ENCODE measurements at regions not wholly inside any gene's neighbourhood (a gene's known extent, or its start where the extent isn't known, plus 50 kb on each side); places are given as distances from the start of the nearest gene placed in this dataset.

DNA sequence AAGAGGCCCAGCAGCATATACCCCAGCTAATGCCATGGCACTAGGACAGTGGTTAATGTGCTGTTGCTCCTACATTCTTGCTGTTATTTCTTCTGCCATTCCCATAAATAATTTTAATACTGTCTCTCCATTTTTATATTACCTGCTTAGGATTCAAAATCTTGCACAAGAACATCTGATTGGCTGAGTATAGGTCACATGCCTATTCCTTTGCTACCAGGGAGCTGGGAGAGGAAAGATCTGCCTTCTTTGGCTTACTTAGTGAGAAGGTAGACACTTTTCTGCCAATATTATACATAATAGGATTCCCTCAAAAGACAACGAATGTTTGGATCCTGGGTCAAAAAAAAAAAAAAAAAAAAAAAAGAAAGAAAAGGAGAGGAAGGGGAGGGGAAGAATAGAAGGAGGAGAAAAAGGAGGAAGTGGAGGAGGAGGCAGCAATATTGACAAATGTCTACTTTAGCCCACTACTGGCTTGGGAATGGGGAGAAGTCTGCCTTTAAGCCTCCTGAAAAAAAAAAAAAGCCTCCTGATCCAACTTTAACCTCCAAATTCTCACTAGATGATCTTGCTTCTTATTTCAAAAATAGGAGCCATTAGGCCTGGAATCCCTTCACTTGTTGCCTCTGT is 134.5 kb upstream of the HNRNPU start:
- no peak overlapping the region for H2AFZ ChIP-seq
- no peak overlapping the region for H3K4me2 ChIP-seq (ENCODE audit: low read length)
- no peaks in the 10 kb centered on the region for H3K4me1 ChIP-seq
- no peaks in the 10 kb centered on the region for H3K27me3 ChIP-seq (ENCODE audit: control insufficient read depth, insufficient read depth, low read length)
- no peak overlapping the region for H3K4me3 ChIP-seq (ENCODE audit: low read depth, low read length)
- H3K9me3 ChIP-seq (ENCODE audit: control insufficient read depth, low read length), result no peaks in the 10 kb centered on the region
- no peak for TF ChIP-seq CTCF (IDR thresholded peaks at IDR 0.05)
- H3K27ac ChIP-seq, result no peak overlapping the region
- no peaks in the 10 kb centered on the region for H3K36me3 ChIP-seq (ENCODE audit: control insufficient read depth, insufficient read depth, low read length)
- H3K79me2 ChIP-seq, result no peaks in the 10 kb centered on the region
- no peak overlapping the region for H3K9ac ChIP-seq

DNA sequence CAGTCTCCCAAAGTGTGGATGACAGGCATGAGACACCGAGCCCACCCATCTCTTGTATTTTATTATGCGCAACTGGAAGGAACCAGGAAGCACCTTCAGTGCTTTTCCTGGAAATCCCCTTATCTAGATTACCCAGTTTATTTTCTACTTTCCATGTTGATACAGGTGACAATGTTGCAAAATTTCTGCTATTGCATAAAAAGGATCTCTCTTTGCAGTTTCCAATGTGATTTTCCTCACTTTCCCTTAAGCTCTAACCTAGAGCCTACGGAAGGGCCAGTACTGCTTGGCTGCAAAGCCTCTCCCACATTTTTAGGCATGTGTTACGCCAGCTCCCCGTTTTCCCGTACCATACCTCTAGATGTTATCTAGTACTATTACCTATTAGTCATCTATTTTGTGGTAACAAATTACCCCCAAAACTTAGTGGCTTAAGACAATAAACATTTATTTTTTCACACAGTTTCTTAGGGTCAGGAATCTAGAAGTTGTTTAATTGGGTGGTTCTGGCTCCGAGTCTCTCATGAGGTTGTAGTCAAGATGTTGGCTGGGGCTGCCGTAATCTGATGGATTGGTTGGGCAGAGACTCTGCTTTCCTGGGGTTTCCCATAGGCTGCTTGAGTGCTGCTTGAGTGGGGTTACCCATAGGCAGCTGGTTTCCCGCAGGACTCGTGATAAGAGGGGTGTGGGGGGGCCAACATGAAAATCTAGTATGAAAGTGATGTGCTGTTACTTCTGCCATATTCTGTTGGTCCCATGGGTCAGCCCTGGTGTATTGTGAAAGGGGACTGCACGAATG is 131.5 kb upstream of the HNRNPU start:
- no peak overlapping the region for H3K27ac ChIP-seq
- TF ChIP-seq CTCF (IDR thresholded peaks at IDR 0.05), result no peak
- H3K9me3 ChIP-seq (ENCODE audit: control insufficient read depth, low read length), result no peaks in the 10 kb centered on the region
- no peaks in the 10 kb centered on the region for H3K4me1 ChIP-seq
- no peak overlapping the region for H3K4me2 ChIP-seq (ENCODE audit: low read length)
- no peak overlapping the region for H2AFZ ChIP-seq
- no peak overlapping the region for H3K9ac ChIP-seq
- H3K27me3 ChIP-seq (ENCODE audit: control insufficient read depth, insufficient read depth, low read length), result no peaks in the 10 kb centered on the region
- no peaks in the 10 kb centered on the region for H3K79me2 ChIP-seq
- H3K4me3 ChIP-seq (ENCODE audit: low read depth, low read length), result no peak overlapping the region
- no peaks in the 10 kb centered on the region for H3K36me3 ChIP-seq (ENCODE audit: control insufficient read depth, insufficient read depth, low read length)

DNA sequence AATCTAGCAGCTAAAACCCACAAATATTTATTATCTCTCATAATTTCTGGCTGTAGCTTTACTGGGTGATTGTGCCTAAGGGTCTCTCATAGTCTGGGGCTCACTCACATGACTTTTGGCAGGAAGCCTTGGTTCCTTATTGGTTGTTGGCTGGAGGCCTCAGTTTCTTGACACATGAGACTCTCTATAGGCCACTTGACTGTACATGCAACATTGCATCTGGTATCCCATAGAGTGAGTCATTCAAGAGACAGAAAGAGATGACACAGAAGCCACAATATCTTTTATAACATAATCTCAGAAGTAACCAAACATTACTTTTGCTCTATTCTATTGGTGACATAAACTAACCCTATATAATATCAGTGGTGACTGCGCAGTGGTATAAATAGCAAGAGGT is 128.5 kb upstream of the HNRNPU start:
- Histone ChIP-seq H3K9me3 (ENCODE audit: control insufficient read depth, low read length) (no peaks in the 10 kb centered on the region), H3K27me3 (ENCODE audit: control insufficient read depth, insufficient read depth, low read length) (no peaks in the 10 kb centered on the region), H3K4me2 (ENCODE audit: low read length) (no peak overlapping the region), H3K4me1 (no peaks in the 10 kb centered on the region), H3K36me3 (ENCODE audit: control insufficient read depth, insufficient read depth, low read length) (no peaks in the 10 kb centered on the region), H2AFZ (no peak overlapping the region), H3K9ac (no peak overlapping the region), H3K79me2 (no peaks in the 10 kb centered on the region), H3K27ac (no peak overlapping the region), H3K4me3 (ENCODE audit: low read depth, low read length) (no peak overlapping the region)
- no peak for TF ChIP-seq CTCF (IDR thresholded peaks at IDR 0.05)

DNA sequence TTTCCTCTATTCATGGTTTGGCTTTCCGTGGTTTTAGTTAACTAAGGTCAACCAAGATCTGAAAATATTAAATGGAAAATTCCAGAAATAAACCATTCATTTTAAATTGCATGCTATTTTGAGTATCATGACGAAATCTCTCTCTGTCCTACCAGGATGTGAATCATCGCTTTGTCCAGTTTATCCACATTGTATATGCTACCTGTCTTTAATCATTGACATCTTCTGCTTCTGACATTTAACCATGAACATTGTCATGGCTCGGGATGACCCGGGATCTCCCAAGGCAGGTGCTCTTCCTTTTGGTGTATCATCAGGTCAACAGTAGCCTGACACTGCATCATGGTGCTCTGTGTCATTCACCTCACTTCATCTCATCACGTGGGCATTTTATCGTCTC is 125.5 kb upstream of the HNRNPU start:
- no peaks in the 10 kb centered on the region for H3K9me3 ChIP-seq (ENCODE audit: control insufficient read depth, low read length)
- no peak for TF ChIP-seq CTCF (IDR thresholded peaks at IDR 0.05)

More for the DNA sequence above, 125.5 kb upstream of the HNRNPU start:
- Histone ChIP-seq H2AFZ (no peak overlapping the region), H3K4me3 (ENCODE audit: low read depth, low read length) (no peak overlapping the region), H3K27ac (no peak overlapping the region), H3K4me1 (no peaks in the 10 kb centered on the region), H3K79me2 (no peaks in the 10 kb centered on the region), H3K9ac (no peak overlapping the region), H3K36me3 (ENCODE audit: control insufficient read depth, insufficient read depth, low read length) (no peaks in the 10 kb centered on the region), H3K27me3 (ENCODE audit: control insufficient read depth, insufficient read depth, low read length) (no peaks in the 10 kb centered on the region), H3K4me2 (ENCODE audit: low read length) (no peak overlapping the region)

All from parathyroid adenoma (tissue), 2 donors.